HG03354 (cell line): ENCODE measurements at regions not wholly inside any gene's neighbourhood (a gene's known extent, or its start where the extent isn't known, plus 50 kb on each side); places are given as distances from the start of the nearest gene placed in this dataset.
"Not testable (repeated sequence)": the region's sequence is repeated elsewhere in the genome, so short reads cannot be mapped to it uniquely, and the experiment has no call there.

Source experiments
- ATAC-seq: cut with Tn5 transposase; IDR thresholded peaks from one replicate; pipeline ENCODE4 v1.9.1; 2021; ENCODE audit warnings: mild to moderate bottlenecking; ENCODE audit not compliant: unreplicated experiment, poor library complexity, severe bottlenecking

DNA sequence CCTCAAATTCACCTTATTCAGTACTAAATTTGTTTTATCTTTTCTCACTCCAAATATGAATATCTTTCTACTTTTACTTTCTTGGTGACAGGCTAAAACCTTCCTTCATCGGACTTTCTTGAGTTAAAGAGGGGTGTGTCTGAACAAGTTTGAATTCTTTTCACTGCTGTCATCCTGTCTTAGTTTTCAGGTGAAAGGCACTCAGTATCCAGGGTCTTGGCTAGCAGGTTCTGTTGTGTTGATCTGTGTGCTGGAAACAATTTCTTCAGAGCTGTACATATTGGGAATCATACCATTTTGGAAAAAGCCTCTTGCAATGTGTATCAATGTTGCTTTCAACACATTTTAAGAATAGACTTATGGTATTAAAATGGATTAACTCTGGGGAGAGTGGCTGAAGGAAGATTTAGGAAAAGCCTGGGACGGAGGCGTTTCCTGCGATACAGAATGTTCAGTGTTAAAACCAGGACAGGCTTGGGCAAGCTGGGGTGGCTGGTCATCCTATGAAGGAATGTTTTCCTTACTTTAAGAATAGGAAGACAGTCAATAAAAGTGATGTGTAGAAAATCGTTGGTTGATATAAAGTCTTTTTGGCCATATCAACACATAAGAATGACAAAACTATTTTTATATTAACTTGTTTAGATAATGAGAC lies 350.7 kb upstream of the SPRED2 start:
- no peak for ATAC-seq

DNA sequence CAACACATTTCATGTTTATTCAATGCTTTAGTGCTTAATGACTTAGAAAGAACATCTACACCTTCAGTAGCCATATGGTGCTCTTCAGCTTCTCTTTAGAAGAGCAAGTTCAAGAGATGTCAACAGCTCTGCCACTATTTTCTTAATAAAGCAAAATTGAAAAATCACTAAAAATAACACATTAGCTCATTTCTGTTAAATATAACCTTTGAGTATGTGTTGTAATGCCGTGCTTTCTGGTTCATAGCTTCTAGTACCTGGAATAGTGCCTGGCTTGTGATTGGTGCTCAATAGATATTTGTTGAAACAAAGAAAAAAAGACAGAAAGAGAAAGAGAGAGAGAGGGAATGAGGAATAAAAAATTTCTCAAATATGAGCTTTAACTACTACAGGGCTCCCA lies 349.8 kb upstream of the SPRED2 start:
- ATAC-seq, result no peak

DNA sequence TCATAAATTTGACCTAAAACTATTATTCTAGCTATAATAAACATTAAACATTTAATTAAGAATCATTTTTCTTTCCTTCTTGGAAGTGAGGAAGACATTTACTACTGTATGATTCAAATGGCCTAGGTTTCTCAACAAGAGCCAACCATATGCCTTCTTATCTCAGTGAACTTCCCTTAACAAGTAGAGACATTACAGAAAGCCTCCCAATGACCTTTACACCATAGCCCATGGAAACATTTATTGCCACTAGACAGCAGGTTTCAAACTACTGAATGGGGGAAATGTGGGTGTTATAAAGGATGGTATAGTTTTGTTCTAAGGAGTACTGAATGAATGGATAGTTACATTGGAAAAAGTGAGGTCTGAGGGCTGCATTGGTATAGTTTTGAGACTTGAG lies 349.4 kb upstream of the SPRED2 start:
- no peak for ATAC-seq

DNA sequence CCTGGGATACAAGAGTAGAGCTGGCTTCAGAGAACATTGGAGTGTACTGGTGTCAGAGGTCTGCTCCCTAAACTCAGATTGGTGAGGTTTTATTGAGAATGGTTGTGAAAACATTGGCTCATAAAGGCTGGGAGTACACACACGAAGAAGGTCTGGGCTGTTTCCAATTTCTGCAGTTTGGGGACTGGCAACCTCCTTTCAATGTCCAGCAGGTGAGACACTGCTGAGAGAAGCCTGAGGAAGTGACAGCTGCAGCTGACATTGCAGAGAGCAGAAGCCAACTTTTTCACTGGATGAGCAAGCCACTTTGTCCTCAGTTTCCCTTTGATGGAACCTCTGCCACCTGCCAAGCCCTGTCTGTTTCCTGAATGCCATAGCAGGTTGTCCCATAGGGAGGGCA lies 346.6 kb upstream of the SPRED2 start:
- no peak for ATAC-seq

DNA sequence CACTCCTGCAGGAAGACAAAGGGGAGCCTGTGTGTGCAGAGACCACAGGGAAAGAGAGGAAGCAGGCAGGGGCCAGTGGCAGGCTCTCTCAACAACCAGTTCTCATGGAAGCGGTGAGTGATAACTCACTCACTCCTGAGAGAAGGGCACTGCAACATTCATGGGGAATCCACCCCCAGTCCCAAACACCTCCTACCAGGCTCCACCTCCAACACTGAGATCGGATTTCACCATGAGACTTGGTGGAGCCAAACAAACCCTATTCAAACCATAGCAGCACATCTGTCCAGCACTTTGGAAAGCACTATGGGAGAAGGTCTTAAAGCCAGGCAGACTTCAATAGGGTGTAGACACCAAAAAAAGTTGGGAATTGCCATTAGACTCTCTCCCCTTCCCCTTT lies 345.7 kb upstream of the SPRED2 start:
- ATAC-seq, result no peak

DNA sequence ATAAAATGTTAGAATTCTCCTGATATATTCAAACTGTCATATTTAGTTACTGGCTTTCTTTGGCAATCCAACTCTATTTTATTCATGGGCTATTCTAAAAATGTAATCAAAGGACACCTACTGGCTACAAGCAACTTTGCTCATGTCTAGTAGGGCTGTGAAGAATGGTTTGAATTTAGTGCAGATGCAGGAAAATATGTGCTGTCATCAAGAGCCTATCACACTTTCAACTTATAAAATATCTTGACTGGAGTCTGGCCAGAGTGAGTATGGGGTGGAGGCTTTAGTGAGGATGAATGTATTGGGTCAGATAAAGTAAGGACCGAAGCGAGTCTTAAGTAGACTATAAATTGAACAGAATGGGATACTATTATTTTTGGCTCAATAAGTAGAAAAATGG lies 343.4 kb upstream of the SPRED2 start:
- ATAC-seq, result no peak

DNA sequence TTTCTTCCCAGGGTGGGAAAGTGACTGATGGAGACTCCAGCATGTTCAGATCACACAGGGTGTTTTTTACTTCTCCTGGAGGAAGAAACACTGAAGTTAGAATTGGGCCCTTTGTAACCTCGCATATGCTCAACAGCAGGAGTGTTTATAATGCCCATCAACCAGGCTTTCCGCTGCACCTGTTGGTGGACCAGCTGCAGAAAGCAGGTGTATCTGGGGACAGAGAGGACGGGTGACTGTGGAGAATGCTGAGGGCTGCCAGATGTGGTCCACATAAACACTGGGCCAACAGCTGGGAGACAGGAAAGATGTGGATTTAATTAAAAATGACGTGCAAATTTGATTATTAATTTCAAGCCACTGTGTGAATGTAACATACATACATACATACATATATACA lies 335.5 kb upstream of the SPRED2 start:
- ATAC-seq, result no peak

DNA sequence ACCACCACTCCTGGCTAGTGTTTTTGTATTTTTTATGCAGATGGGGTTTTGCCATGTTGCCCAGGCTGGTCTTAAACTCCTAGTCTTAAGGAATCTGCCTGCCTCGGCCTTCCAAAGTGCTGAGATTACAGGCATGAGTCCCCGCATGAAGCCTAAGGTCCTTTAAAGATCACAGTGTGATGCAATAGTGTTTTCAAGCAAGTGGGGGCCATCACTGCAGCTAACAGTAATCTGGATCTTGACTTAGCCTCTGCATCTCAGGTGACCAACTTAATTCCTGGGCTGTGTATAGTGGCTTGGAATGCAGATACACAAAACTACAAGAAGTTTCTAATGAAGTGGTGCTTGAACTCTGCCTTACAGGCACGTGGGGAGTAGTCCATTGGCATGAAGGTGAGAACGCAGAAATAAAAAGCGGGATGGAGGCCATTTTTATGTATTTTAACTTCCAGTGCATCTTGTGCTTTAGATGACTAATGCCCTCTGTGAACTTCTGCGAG lies 334.4 kb upstream of the SPRED2 start:
- ATAC-seq, result no peak

DNA sequence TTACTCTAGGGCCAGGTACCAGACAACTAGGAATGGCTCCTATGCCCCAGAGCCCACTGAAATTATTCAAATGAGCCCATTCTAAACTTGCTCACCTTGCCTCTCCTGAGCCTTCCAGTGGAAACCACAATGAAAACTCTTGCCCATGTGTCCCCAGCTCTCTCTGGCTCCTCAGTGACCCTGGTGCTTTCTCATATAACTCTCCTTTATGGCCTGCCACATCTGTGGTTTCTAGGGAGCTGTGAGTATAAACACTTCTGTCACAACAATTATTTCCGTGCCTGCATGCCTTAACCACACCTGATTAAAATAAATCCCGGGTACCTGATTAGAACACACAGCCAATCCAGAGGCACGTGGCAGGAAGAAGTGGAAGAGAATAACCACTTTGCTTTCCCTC lies 333.0 kb upstream of the SPRED2 start:
- ATAC-seq, result no peak

DNA sequence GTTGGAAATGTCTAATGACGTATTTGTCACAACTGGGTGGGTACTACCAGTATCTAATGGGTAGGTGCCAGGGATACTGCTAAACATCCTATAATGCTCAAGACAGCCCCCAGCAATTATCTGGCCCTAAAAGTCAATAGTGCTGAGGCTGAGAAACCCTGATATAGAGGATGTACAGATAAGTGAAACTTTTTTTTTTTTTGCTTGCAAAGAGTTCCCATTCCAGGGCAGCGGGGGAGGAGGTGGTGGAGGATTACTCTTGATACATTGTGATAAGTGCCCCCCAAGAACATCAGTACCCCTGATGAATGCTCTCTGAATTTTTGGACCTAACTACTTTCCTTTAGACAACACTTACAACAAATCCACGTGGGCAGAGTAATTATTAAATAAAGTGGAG lies 329.7 kb upstream of the SPRED2 start:
- ATAC-seq, result no peak

DNA sequence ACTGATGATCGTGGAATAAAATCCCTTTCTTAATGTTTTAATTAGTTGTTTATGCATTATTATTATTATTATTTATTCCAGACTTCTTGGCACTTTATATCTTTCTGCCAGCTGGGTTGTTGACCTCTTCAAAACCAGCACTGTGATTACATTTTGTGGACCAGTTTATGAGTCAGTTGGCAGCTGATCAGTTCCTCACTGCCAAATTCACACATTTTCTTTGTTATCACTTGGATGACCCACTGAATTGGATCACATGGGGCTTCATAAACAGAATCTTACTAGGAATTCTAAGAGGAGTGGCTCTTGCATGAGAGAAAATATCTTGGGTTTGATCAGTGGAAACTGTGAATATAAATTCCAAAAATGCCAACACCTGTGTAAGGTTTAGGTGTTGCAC lies 321.8 kb upstream of the SPRED2 start:
- ATAC-seq, result no peak

DNA sequence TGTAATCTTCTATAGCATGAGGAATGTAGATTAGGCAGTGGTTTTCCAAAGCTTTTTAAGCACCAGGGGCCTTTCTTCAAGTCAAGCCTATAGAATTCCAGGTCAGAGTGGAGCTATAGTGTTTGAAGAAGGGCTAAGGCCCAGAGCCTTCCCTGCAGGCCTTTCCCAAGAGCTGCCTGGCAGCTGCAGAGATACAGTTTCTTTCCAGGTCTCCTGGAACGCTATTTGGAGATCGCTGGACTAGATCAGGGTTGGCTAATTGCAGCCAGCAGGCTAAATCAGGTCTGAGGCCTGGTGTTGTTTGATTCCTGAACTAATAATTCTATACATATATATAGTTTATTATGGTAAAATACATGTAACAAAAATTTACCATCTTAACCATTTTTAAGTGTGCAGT lies 319.0 kb upstream of the SPRED2 start:
- no peak for ATAC-seq

DNA sequence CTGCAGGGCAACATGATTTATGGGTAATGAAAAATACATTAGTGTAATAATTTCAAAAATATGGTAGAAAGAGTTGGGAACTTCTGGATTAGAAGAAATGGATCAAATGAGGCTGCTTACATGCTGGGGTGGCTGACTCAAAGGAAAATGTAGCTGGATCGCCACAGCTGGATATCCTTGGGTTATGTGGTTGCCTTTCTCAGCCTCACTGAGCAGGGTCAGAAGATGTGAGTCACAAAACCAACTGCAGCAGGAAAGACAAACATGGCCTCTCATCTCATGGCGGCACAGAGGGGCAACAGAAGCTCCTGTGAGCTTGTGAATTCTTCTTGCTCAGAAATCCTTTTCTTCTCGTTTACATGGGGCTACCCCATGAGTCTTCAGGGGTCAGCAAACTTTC lies 317.1 kb upstream of the SPRED2 start:
- no peak for ATAC-seq

DNA sequence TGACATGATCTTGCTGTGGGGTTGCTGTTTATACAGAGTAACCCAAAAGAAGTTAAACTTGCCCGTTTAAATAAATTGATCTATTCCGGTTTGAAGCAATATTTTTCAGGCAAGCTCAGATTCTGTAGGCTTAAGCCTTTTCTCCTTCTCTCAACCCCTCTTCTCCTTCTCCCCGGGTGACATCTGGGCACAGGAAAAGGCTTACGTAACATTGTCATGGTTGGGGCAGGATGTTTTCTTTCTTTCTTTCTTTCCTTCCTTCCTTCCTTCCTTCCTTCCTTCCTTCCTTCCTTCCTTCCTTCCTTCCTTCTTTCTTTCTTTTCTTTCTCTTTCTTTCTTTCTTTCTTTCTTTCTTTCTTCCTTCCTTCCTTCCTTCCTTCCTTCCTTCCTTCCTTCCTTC lies 315.5 kb upstream of the SPRED2 start:
- not testable (repeated sequence) for ATAC-seq

DNA sequence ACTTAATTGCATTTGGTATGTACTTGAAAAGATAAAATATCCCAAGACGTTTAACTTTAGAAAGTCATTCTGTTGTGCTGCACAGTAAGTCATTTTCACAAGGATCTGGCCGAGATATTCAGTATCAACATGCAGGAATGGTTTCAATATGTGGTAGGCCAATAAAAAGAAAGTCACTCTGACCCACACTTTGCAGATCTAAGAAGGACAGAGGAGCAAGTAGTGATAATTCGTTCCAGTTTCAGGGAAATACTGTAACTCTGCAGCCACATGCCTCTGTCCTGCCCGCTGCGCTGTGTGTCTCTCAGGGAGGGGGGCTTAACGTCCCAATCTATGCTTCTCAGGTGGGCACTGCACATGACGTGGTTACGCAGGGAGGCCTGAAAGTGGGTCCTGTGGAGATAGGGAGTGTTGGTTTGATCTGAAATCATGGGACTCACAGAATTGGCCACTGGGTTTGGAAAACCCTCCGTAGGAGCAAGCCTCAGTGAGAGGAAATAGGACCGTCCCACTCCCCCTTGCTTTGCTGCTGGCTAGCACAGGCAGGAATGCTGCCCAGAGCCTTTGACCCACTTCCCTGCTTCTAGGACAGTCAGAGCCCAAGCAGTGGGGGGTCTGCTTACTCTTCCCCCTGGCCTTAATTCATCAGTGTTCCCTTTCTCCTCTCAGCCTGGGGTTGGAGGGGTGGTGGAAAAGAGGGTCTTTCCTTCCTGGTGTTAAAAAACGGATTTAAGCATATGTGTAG lies 314.7 kb upstream of the SPRED2 start:
- ATAC-seq, result no peak

DNA sequence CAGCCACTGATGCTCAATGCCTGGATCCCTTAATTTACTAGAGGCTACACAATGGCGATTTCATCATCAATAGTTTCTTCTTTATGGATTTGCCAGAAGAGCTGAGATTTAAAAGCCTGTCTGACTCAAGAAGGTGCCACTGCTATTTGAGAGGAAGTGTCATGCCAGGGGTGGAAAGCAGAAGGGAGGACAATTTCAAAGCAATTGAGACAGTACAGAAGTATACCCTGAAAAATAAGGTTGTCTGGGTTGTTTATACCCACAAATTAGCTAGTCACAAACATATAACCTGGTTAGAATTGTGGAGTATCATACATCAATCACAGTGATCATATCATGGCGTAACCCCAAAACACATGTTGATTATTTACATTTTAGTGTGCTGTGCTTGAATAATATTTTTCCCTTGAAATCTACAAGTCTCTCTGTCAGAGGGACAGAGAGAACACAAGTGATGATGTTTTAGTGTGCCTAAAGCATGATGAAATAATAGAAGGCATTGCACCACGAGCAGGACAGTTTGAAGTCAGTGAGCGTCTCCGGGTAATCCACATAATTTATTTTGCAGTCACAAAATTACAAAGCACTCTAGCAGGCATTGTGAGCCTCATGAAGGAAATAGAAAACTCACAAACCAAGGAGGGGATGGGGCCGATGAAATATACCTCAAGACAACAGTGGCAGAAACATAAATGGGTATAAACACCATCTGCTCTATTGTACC lies 312.2 kb upstream of the SPRED2 start:
- no peak for ATAC-seq

DNA sequence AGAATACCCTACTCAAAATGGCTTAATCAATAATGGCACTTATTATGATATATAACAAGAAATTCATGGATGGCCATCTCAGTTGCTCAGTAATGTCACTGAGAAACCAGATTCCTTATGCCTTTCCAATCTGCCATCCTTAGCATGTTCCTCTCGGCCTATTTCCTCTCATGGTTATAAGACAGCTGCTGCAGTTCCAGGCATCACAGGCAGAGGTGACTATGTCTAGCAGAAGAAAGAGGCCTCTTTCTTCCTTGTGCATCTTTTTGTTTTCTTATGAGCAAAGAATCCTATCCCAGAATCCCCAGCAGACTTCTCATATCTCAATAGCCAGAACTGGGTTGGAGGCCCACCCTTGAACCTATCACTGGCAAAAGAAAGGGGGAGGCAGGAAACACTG lies 310.6 kb upstream of the SPRED2 start:
- ATAC-seq, result no peak

DNA sequence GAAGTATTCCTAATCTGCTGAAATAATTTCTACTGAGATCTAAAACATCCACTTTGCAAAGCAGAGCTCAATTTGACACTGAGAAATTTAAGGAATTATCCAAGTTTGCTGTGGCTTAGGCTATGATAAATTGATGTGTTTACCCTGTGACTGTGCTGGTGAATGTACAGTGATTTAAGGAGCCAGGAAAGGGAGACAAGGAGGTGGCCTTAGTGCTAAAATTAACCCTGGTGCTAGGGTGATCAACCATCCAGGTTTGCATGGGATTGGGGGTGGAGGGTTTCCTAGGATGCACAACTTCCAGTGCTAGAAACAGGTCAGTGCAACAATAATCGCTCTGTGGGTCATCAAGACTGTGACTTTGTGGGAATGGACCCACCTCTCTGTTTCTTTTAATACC lies 307.5 kb upstream of the SPRED2 start:
- ATAC-seq, result no peak

DNA sequence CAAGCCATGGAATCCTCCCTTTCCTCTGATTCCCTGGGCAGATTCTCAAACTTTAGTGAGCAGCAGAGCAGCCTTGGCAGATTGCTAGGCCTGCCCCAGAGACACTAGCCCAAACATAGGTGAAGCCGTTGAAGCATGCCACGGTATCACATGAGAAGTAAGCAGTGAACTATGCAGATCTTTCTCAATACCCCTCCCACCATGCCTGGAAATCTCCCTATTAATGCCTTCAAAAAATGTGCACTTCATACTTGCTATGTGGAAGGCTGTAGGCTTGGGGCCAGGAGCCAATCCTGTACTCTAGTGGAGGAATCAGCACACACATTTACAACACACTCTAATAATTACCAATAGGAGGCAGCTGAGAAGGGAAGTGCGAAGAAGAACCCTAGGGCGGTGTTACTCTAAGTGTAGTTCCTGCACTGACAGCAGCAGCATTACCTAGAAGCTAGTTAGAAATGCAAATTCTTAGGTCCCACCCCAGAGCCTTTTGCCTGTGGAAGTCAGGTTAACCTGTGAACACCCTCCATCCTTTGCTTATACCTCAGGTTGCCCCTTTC lies 305.1 kb upstream of the SPRED2 start:
- ATAC-seq, result no peak

DNA sequence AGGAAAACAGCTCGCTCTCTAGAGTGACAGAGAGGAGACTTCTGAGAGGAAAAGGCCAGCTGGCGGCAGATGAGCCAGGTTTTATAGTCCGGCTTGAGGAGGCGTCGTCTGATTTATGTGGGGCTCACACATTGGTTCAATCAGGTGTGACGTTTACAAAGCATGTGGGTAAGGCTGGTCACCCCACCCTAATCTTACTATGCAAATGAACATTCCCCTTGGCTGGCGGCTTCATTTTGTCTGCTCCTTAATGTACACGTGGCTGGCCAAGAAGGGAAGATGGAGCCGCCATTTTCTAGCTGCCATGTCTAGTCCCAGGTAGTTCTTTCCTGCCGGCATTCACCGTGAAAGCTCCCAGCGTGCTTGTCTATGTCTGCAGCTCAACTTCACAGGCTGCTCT lies 299.1 kb upstream of the SPRED2 start:
- no peak for ATAC-seq

DNA sequence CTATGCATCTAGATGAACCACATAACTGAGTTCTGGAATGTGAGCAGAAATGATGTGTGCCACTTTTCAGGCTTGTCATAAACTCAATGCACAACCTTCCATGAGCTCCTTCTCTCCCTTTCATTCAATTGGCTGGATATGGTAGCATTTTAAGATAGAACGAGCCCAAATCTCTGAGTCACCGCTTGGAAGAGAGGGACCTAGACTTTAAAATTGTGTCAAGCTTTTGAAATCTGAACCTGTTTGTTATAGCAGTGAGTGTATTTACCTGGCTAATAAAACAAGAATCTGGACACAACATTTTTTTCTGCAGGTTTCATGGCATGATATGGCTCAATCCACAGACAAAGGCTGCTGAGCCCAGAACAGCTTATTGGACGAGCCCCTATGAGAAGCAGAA lies 297.8 kb upstream of the SPRED2 start:
- ATAC-seq, result no peak
